ENCODE measurements at regions not wholly inside any gene's neighbourhood (a gene's known extent, or its start where the extent isn't known, plus 50 kb on each side); places are given as distances from the start of the nearest gene placed in this dataset.

GRCh38 chr4:36426741-36427140, 145.3 kb downstream of the DTHD1 start:
- intact Hi-C loops (cut with micrococcal nuclease) = no loop called here
- no peaks in the 10 kb centered on the region for H3K9me1 ChIP-seq (replicated peaks; ENCODE audit: control insufficient read depth, extremely low read depth, insufficient read depth, low read length)
- no peaks in the 10 kb centered on the region for H4K20me1 ChIP-seq (replicated peaks; ENCODE audit: control insufficient read depth, extremely low read depth, insufficient read depth, low read length)
- FAIRE-seq = no peak
- H3K27ac ChIP-seq (ENCODE audit: insufficient read depth, low read depth, low read length) = no peak overlapping the region
- no peak overlapping the region for H3K4me2 ChIP-seq (ENCODE audit: insufficient read depth, low read length)
- H3K4me1 ChIP-seq (ENCODE audit: control insufficient read depth, extremely low read depth, insufficient read depth, low read length) = no peaks in the 10 kb centered on the region
- no peaks in the 10 kb centered on the region for H3K9me3 ChIP-seq (replicated peaks; ENCODE audit: control insufficient read depth, insufficient read depth, low read length)
- H3K9ac ChIP-seq (replicated peaks; ENCODE audit: extremely low read depth, insufficient read depth, low read length) = no peak overlapping the region
- ChIA-PET CTCF (no interaction called here), POLR2A (no interaction called here)
- H3K79me2 ChIP-seq (ENCODE audit: control insufficient read depth, insufficient read depth, low read length) = no peaks in the 10 kb centered on the region
- no peak for DNase-seq (ENCODE audit: low read depth, low spot score)
- dilution Hi-C loops (cut with MboI; ENCODE audit: extremely low pct_ligation_motif_present, low sequenced_read_pairs) = no loop called here
- BruUV-seq (replicated peaks) = no TSS peak
- no peaks in the 10 kb centered on the region for H3K36me3 ChIP-seq (ENCODE audit: control insufficient read depth in 2 of 2, extremely low read depth in 1 of 2, insufficient read depth in 2 of 2, low read length in 2 of 2)
- no peaks in the 10 kb centered on the region for H3K27me3 ChIP-seq (ENCODE audit: control insufficient read depth in 2 of 2, insufficient read depth in 2 of 2, low read length in 2 of 2)
- TF ChIP-seq MAX (IDR thresholded peaks at IDR 0.05; ENCODE audit: insufficient read depth, insufficient read length) = no peak
- no peak overlapping the region for H2AFZ ChIP-seq (ENCODE audit: low read depth, low read length)
- H3K4me3 ChIP-seq (replicated peaks in 1 of 3; ENCODE audit: insufficient read depth in 1 of 3, low read depth in 1 of 3, low read length in 3 of 3) = no peak overlapping the region

GRCh38 chr4:36427696-36428095, 146.3 kb downstream of the DTHD1 start:
- TF ChIP-seq FOS (IDR thresholded peaks at IDR 0.05; ENCODE audit: borderline replicate concordance, insufficient read depth, low read length) (no peak), CTCF (IDR thresholded peaks at IDR 0.05; ENCODE audit: extremely low read depth in 1 of 2, insufficient read depth in 1 of 2, low read depth in 1 of 2, low read length in 2 of 2) (no peak), EZH2 (IDR thresholded peaks at IDR 0.05; ENCODE audit: borderline replicate concordance, low read depth, low read length, severe bottlenecking) (no peak), MYC (IDR thresholded peaks at IDR 0.05; ENCODE audit: low read depth, low read length) (no peak)

More at GRCh38 chr4:36427696-36428095, 146.3 kb downstream of the DTHD1 start:
- Histone ChIP-seq H4K20me1 (replicated peaks; ENCODE audit: control insufficient read depth, extremely low read depth, insufficient read depth, low read length) (no peaks in the 10 kb centered on the region), H2AFZ (ENCODE audit: low read depth, low read length) (no peak overlapping the region), H3K9me3 (replicated peaks; ENCODE audit: control insufficient read depth, insufficient read depth, low read length) (no peaks in the 10 kb centered on the region), H3K4me3 (replicated peaks in 1 of 3; ENCODE audit: insufficient read depth in 1 of 3, low read depth in 1 of 3, low read length in 3 of 3) (no peak overlapping the region), H3K4me2 (ENCODE audit: insufficient read depth, low read length) (no peak overlapping the region), H3K36me3 (ENCODE audit: control insufficient read depth in 2 of 2, extremely low read depth in 1 of 2, insufficient read depth in 2 of 2, low read length in 2 of 2) (no peaks in the 10 kb centered on the region), H3K79me2 (ENCODE audit: control insufficient read depth, insufficient read depth, low read length) (no peaks in the 10 kb centered on the region), H3K27me3 (ENCODE audit: control insufficient read depth in 2 of 2, insufficient read depth in 2 of 2, low read length in 2 of 2) (no peaks in the 10 kb centered on the region), H3K4me1 (ENCODE audit: control insufficient read depth, extremely low read depth, insufficient read depth, low read length) (no peaks in the 10 kb centered on the region), H3K27ac (ENCODE audit: insufficient read depth, low read depth, low read length) (no peak overlapping the region), H3K9ac (replicated peaks; ENCODE audit: extremely low read depth, insufficient read depth, low read length) (no peak overlapping the region), H3K9me1 (replicated peaks; ENCODE audit: control insufficient read depth, extremely low read depth, insufficient read depth, low read length) (no peaks in the 10 kb centered on the region)
- FAIRE-seq (no peak), DNase-seq (ENCODE audit: low read depth, low spot score) (no peak)
- intact Hi-C loops (cut with micrococcal nuclease) (no loop called here), dilution Hi-C loops (cut with MboI; ENCODE audit: extremely low pct_ligation_motif_present, low sequenced_read_pairs) (no loop called here)
- ChIA-PET CTCF (interaction anchor here (0.6 kb wide), 1 partner anchor 17 kb away, joined by 4 read pairs; no protein-coding TSS in a partner anchor), POLR2A (no interaction called here)
- no TSS peak for BruUV-seq (replicated peaks)
